Neural cell (in vitro differentiated cells): ENCODE measurements at regions not wholly inside any gene's neighbourhood (a gene's known extent, or its start where the extent isn't known, plus 50 kb on each side); places are given as distances from the start of the nearest gene placed in this dataset.

Experiments
- H2AFZ ChIP-seq: fragments of 200-600, 300-800 bp; sonication (generic), shearing (Covaris generic); 2 replicates; pipeline ENCODE4 v1.6.0; 2014; ENCODE audit warnings: low read depth, mild to moderate bottlenecking, antibody characterized with exemption, low read length, moderate library complexity
- H3F3A ChIP-seq: fragments of 200-600 bp; shearing (Covaris generic); 2 replicates; pipeline ENCODE4 v1.6.1; 2016; ENCODE audit warnings: mild to moderate bottlenecking, moderate library complexity, mixed read lengths, antibody characterized with exemption, low read length; ENCODE audit not compliant: insufficient read depth, poor library complexity, severe bottlenecking
- H3K27ac ChIP-seq: fragments of 200-600, 300-800 bp; sonication (generic), shearing (Covaris generic); 2 replicates; pipeline ENCODE4 v1.5.1; 2014; ENCODE audit warnings: mild to moderate bottlenecking, low read length, moderate library complexity
- H3K27me3 ChIP-seq: fragments of 300-800, 200-600 bp; sonication (generic), shearing (Covaris generic); 2 replicates; pipeline ENCODE4 v1.6.0; 2014; ENCODE audit warnings: mild to moderate bottlenecking, low read depth, low read length, moderate library complexity; ENCODE audit not compliant: insufficient read depth
- H3K36me3 ChIP-seq: fragments of 300-800, 200-600 bp; sonication (generic), shearing (Covaris generic); 2 replicates; pipeline ENCODE4 v1.5.1; 2014; ENCODE audit warnings: mild to moderate bottlenecking, antibody characterized with exemption, low read length, moderate library complexity; ENCODE audit not compliant: insufficient read depth
- H3K4me2 ChIP-seq: fragments of 300-800, 200-600 bp; sonication (generic), shearing (Covaris generic); 2 replicates; pipeline ENCODE4 v1.6.0; 2014; ENCODE audit warnings: mild to moderate bottlenecking, low read length
- H3K4me3 ChIP-seq: fragments of 300-800, 200-600 bp; sonication (generic), shearing (Covaris generic); 2 replicates; pipeline ENCODE4 v1.5.1; 2014; ENCODE audit warnings: mild to moderate bottlenecking, low read length, moderate library complexity
- H3K79me2 ChIP-seq: fragments of 200-600 bp; shearing (Covaris generic); replicated peaks from 2 replicates; pipeline ENCODE4 v1.6.0; 2014; ENCODE audit warnings: mild to moderate bottlenecking, low read length, moderate library complexity; ENCODE audit not compliant: insufficient read depth
- H3K9ac ChIP-seq: fragments of 300-800, 200-600 bp; sonication (generic), shearing (Covaris generic); 2 replicates; pipeline ENCODE4 v1.6.1; 2016; ENCODE audit warnings: mild to moderate bottlenecking, low read length, mixed read lengths
- H3K9me2 ChIP-seq: fragments of 200-600 bp; shearing (Covaris generic); 2 replicates; pipeline ENCODE4 v1.6.1; 2016; ENCODE audit warnings: mild to moderate bottlenecking, low read length, mixed read lengths; ENCODE audit not compliant: insufficient read depth
- H3K9me3 ChIP-seq: fragments of 200-600, 300-800 bp; sonication (generic), shearing (Covaris generic); 2 replicates; pipeline ENCODE4 v1.6.1; 2016; ENCODE audit warnings: mild to moderate bottlenecking, mixed run types, low read length, moderate library complexity, mixed read lengths
- H4K20me1 ChIP-seq: fragments of 200-600 bp; shearing (Covaris generic); 2 replicates; pipeline ENCODE4 v1.6.1; 2016; ENCODE audit warnings: mild to moderate bottlenecking, mixed run types; ENCODE audit not compliant: insufficient read depth
- CTCF ChIP-seq: fragments of 450-650 bp; IDR thresholded peaks from 2 replicates; pipeline ENCODE4 v1.5.1; 2014; ENCODE audit warnings: antibody characterized with exemption, mild to moderate bottlenecking, moderate library complexity; ENCODE audit not compliant: poor library complexity, severe bottlenecking
- EP300 ChIP-seq: fragments of 450-650 bp; conservative IDR thresholded peaks from 2 replicates; pipeline ENCODE4 v1.6.1; 2014; ENCODE audit warnings: antibody characterized with exemption, mild to moderate bottlenecking, moderate library complexity; ENCODE audit not compliant: poor library complexity, severe bottlenecking
- EZH2 ChIP-seq: fragments of 200-600, 300-800 bp; shearing (Covaris generic), sonication (generic); IDR thresholded peaks from 2 replicates; pipeline ENCODE4 v1.6.1; 2014; ENCODE audit warnings: antibody characterized with exemption, low read length, borderline replicate concordance, mild to moderate bottlenecking; ENCODE audit not compliant: insufficient read depth, poor library complexity, severe bottlenecking
- MXI1 ChIP-seq: fragments of 450-650 bp; conservative IDR thresholded peaks from 2 replicates; pipeline ENCODE4 v1.6.1; 2014; ENCODE audit warnings: antibody characterized with exemption, mild to moderate bottlenecking; ENCODE audit not compliant: poor library complexity, severe bottlenecking
- POLR2AphosphoS5 ChIP-seq: IDR thresholded peaks from 2 replicates; pipeline ENCODE4 v1.6.1; 2012
- RAD21 ChIP-seq: fragments of 450-650 bp; conservative IDR thresholded peaks from 2 replicates; pipeline ENCODE4 v1.6.1; 2014; ENCODE audit warnings: antibody characterized with exemption, mild to moderate bottlenecking, moderate library complexity
- REST ChIP-seq: IDR thresholded peaks from 2 replicates; pipeline ENCODE4 v1.6.1; 2012; ENCODE audit warnings: borderline replicate concordance
- SMC3 ChIP-seq: fragments of 450-650 bp; conservative IDR thresholded peaks from 2 replicates; pipeline ENCODE4 v1.6.1; 2014; ENCODE audit warnings: antibody characterized with exemption, mild to moderate bottlenecking, moderate library complexity; ENCODE audit not compliant: poor library complexity
- TAF1 ChIP-seq: IDR thresholded peaks from 2 replicates; pipeline ENCODE4 v1.6.1; 2012; ENCODE audit warnings: low read depth

GRCh38 chr13:64935441-64935840 lies 2294.7 kb downstream of the PCDH9 start:
- Histone ChIP-seq H3K9me3 (no peaks in the 10 kb centered on the region), H4K20me1 (no peaks in the 10 kb centered on the region), H3K9me2 (no peaks in the 10 kb centered on the region), H3K36me3 (no peaks in the 10 kb centered on the region), H3F3A (no peaks in the 10 kb centered on the region), H3K4me3 (no peak overlapping the region), H3K79me2 (no peaks in the 10 kb centered on the region), H3K9ac (no peak overlapping the region), H3K27me3 (no peaks in the 10 kb centered on the region), H3K4me2 (no peak overlapping the region), H2AFZ (no peak overlapping the region), H3K27ac (no peak overlapping the region)
- no peak for TF ChIP-seq MXI1
- TF ChIP-seq POLR2AphosphoS5 = peak; percentile 55

- no peak overlapping the region for H3K27ac ChIP-seq
- no peaks in the 10 kb centered on the region for H3F3A ChIP-seq
- no peaks in the 10 kb centered on the region for H3K79me2 ChIP-seq
- no peaks in the 10 kb centered on the region for H3K9me2 ChIP-seq
- no peaks in the 10 kb centered on the region for H4K20me1 ChIP-seq
- no peaks in the 10 kb centered on the region for H3K27me3 ChIP-seq
- no peaks in the 10 kb centered on the region for H3K9me3 ChIP-seq
- no peak overlapping the region for H2AFZ ChIP-seq
- H3K9ac ChIP-seq = no peak overlapping the region
- no peak overlapping the region for H3K4me2 ChIP-seq
- TF ChIP-seq EP300 = no peak
- no peak for TF ChIP-seq MXI1
- no peaks in the 10 kb centered on the region for H3K36me3 ChIP-seq
- no peak overlapping the region for H3K4me3 ChIP-seq
Measured at GRCh38 chr13:64934569-64935362, 2295.4 kb downstream of the PCDH9 start.

GRCh38 chr13:64930636-64931035 lies 2299.5 kb downstream of the PCDH9 start:
- Histone ChIP-seq H3K27me3 (no peaks in the 10 kb centered on the region), H2AFZ (no peak overlapping the region), H3K9me2 (no peaks in the 10 kb centered on the region), H3K4me3 (no peak overlapping the region), H3K9ac (no peak overlapping the region), H3F3A (no peaks in the 10 kb centered on the region), H3K27ac (no peak overlapping the region), H3K9me3 (no peaks in the 10 kb centered on the region), H4K20me1 (no peaks in the 10 kb centered on the region), H3K4me2 (no peak overlapping the region), H3K36me3 (no peaks in the 10 kb centered on the region), H3K79me2 (no peaks in the 10 kb centered on the region)
- TF ChIP-seq EP300 (no peak), RAD21 (no peak), EZH2 (no peak), POLR2AphosphoS5 (no peak)

GRCh38 chr13:64928696-64929499 lies 2301.2 kb downstream of the PCDH9 start:
- no peak overlapping the region for H3K9ac ChIP-seq
- H3K27me3 ChIP-seq = no peaks in the 10 kb centered on the region
- no peaks in the 10 kb centered on the region for H3K36me3 ChIP-seq
- no peaks in the 10 kb centered on the region for H4K20me1 ChIP-seq
- H3K27ac ChIP-seq = no peak overlapping the region
- no peaks in the 10 kb centered on the region for H3K9me3 ChIP-seq
- H3K4me2 ChIP-seq = no peak overlapping the region
- TF ChIP-seq SMC3 (no peak), POLR2AphosphoS5 (no peak), CTCF (no peak), EZH2 (no peak), RAD21 (no peak), MXI1 (no peak), TAF1 (no peak), REST (no peak), EP300 (no peak)
- H3K9me2 ChIP-seq = no peaks in the 10 kb centered on the region
- H2AFZ ChIP-seq = no peak overlapping the region
- H3K79me2 ChIP-seq = no peaks in the 10 kb centered on the region
- H3K4me3 ChIP-seq = no peak overlapping the region
- H3F3A ChIP-seq = no peaks in the 10 kb centered on the region
